NCI-H82 (cell line): ENCODE measurements at regions not wholly inside any gene's neighbourhood (a gene's known extent, or its start where the extent isn't known, plus 50 kb on each side); places are given as distances from the start of the nearest gene placed in this dataset.

Source experiments
- DNase-seq: peaks from one replicate; lab custom pipeline; 2025; lab: John Stamatoyannopoulos, UW

DNA sequence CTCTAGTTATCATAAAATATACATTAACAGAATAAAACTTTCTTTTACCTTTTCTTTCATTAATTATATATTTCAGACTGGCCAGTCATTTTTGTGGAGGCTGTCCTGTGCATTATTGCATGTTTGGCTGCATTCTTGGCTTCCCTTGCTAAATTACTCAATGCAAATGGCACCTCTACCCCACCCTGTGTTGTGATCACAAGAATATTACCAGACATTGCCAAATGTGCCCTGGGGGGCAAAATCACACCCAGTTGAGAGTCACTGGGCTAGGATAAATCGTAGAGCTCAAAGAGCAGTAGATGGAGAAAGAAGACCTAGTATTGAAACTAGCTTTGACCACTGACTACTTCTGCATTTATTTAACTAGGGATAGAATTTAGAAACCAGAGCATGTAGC lies 1257.8 kb upstream of the TENM4 start:
- DNase-seq = no peak

DNA sequence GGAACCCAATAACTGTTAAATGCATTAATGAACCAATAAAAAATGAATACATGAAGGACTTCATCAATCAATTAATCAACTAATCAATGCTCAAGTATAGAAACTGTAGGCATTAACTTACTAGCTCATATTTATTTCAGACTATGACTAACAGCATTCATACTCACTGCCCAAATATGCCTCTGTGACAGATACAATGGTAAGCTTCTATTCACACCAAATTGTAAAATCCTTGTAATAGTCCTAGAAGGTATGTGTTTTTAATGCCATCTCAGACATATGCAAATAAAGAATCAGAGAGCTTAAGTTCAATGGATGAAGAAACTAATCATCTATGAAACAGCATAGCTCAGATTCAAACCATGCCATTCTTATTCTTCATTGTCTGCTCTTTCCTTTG lies 1253.6 kb upstream of the TENM4 start:
- DNase-seq = no peak

DNA sequence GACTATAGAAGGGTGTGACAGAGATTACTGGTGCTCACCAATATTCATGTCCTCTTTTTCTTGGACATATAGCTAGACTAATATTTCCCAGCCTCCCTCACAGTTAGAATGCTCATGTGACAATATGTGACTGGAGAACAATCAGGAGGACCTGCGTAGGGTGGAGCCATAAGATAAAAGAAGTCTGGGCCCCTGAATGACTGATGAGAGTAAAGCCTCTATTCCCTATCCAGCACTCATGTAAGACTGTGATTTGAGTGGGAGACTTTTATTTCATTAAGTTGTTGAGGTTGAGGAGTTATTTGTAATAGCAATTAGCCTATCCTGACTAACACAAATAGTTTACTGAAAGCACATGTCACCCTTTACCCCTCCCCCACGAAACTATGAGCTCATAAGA lies 1247.1 kb upstream of the TENM4 start:
- no peak for DNase-seq

DNA sequence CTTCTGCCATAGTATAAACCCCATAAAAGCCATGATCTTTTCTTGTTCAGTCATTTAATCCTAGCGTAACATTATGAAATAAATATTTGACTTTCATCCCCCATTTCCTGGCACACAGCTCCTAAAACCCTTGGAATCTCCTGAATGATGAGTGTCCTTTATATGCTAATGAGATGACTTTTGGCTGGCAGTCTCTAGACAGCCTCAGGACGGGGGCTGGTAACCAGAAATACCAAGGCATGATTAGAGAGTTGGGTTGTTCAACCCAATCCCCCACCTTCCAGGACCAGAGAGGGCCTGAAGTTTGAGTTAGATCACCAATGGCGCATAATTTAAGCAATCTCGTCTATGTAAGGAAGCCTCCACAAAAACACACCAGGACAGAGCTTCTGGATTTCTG lies 1246.1 kb upstream of the TENM4 start:
- DNase-seq = no peak

DNA sequence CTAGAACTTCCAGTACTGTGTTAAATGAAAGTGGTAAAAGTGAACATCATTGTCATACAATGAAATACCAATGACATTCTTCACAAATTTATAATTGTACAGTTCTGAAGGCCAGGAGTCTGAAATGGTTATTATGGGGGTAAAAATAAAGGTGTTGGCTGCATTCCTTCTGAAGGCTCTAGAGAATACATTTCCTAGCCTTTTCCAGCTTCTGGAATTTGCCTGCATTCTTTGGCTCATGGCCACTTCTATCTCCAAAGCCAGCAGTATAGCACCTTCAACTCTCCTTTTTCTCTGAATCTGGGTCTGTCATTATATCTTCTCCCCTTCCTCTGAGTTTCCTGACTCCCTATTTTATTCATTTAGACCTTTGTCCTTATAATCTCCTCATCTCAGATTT lies 1232.7 kb upstream of the TENM4 start:
- DNase-seq = no peak

DNA sequence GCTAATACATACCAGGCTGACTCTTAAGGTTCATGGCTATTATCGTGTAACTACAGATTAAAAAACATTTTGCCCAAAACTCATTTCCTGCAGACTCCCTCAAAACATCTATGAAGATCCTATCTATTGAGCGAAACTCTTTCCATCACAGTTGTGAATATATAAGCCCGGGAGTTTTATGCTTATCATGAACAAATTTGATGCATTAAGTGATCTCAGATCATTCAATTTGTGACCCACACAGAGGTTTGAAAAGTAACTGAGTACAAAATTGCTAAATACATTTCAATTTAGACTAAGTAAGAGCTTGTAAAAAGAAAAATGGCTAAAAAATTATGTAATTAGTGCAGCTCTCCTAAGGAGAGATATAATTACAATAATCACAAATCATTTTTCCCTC lies 1228.8 kb upstream of the TENM4 start:
- no peak for DNase-seq

DNA sequence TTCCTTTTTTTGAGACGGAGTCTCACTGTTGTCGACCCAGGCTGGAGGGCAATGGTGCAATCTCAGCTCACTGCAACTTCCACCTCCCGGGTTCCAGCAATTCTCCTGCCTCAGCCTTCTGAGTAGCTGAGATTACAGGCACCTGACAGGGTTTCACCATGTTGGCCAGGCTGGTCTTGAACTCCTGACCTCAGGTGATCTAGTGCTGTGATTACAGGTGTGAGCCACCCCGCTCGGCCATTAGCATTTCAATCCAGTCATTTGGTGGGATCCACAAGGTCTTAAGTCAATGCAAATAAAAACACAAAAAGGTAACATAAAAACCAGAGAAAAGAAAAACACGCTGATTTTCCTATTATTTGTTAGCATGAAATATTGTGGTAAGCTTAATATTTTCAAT lies 1227.2 kb upstream of the TENM4 start:
- no peak for DNase-seq

DNA sequence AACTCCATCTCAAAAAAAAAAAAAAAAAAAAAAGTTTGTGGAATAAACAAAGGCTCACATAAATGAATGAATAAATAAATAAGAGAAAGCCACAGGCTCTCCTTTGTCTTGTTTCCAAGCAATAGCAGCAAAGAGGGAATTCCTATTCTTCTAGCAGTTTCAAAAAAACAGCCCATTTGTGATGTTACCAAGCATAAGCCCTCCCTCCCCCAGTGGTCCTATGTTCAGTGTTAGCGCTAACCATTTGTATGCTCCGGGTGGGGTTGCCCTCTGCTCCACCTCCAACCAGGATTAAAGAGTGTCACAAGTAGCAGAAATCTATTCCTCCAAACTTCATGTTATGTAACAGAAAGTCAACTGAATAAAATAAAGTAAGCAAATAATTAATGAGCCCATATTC lies 1215.0 kb upstream of the TENM4 start:
- no peak for DNase-seq

DNA sequence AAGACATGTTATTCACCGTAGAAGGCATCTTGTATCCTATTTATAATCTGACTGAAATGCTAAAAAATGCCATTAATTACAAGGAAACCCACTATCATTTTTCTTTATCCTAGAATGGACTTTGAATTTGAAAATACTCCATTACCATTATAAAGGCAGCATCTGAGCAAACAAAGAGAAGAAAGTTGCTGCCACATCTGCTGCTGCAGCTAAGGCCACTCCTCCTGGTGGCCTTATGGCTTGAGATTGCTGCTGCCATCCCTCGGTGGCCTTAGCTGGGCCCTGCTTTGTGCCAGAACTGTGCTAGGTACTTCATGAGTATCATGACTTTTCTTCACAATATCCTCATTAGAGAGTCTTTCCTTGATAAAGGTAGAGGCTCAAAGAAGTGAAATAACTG lies 1210.1 kb upstream of the TENM4 start:
- no peak for DNase-seq

DNA sequence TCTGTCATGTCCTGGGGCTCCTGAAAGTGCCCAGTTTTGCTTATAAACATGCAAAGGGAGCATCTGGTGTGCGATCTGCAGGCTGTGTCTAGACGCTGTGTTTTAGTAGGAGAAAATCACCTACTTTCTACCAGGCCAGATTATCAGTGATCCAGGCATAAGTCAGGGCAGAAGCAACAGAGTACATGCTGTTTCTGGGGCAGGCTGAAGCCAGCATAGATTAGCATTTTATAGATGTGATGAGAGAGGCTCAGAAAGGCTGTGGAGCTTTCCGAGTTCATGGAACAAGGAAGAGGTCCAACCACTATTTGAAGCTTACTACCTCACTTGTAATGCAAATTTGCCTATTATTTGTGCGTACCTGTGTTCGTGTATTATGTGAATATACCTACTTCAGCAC lies 1208.4 kb upstream of the TENM4 start:
- DNase-seq = no peak

DNA sequence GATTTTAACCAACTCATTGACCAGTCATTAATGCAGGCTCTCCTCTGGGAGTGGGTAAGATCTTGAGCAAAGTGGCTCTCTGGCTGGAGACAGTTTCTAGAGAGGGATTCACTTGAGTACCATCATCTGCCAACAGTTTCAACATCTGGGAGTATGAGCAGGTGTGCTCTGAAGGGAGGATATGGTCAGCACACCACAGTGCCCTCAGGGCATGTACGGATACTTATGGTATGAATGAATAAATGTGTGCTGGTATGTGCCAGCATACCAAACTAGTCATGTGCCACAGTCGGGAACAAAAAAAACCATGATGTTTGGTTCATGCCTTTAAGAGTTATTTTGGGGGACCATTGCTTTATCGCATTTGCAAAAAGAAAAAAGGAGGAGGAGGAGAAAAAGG lies 1197.5 kb upstream of the TENM4 start:
- no peak for DNase-seq

DNA sequence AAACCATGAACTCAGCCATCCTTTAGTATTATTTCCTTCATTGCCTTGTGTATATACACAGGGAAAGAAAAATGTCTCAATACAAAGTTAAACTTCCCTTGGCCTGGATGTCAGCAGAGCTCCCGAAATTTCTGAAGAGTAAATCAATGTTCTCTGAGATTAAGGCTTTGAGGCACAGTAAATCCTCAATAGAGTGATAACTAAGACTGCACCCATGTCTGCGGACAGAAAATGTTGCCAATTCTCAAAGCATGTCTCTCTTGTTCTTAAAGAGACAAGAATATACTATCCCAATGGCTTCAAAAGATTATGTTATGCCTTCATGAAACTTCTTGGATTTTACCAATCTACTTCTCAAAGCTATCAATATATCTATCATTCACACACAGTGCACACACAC lies 1196.7 kb upstream of the TENM4 start:
- DNase-seq = no peak

DNA sequence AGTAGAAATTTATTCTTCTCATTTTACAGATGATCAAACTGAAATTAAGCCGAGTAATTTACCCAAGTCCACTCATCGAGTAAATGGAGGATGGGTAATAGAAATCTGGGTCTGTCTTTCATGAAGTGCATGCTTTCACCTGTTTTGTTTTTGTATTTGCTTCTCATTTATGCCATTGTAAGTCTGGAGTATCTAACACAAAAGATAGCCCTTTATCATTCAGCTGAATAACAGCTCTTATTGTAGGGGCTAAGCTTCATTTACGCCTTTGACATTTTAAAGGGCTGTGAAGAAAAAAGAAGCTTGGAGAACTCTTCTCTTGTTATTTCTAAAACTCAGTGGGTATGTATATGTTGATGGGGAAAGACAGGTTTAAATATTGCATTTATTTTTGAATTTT lies 1196.2 kb upstream of the TENM4 start:
- no peak for DNase-seq

DNA sequence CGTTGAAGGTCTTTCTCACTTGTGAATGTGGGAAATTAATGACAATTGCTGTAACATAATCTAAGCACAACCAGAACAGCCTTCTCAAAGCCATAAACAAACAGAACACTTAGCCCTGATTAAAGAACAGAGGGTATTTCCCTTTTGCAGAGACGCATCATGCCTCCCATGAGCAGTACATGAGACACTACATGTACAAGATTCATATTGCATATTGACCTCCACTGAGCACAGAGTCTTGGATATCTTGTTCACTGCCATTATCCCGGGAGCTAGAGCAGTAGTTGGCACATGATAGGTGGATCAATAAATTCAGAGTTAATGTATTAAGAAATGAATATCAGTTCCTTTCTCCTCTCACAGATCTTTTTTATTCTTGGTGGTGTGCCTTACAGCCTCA lies 1194.3 kb upstream of the TENM4 start:
- no peak for DNase-seq

DNA sequence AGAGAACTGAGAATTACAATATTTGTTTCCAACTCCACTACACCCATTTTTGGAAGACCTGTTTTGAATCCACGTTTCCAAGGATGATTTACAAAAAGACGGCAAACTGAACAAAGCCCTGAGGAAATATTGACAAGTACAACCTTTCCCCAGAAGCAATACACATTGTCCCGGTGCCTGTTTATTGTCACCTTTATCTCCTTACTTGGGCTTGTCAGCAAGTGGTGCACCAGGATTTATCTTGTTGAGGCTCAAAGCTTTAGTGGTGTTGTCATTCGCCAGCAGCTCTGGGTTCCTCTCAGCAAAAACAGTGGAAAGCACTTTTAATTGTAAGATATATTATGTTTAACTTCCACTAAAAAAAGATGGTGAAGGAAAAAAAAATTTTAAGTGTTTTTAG lies 1191.9 kb upstream of the TENM4 start:
- no peak for DNase-seq

DNA sequence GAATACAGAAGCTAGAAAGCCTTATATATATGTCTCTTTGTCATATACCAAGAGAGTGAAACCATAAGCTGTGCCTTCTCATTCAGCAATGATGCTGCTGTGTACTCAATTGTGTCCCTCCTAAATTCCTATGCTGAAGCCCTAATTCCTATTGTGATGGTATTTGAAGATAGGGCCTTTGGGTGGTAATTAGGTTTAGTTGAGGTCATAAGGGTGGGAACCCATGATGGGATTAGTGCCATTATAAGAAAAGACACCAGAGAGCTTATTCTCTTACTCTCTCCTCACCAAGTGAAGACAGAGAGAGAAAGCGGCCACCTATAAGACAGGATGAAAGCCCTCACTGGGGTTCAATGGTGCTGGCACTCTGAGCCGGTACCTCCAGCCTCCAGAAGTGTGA lies 1191.3 kb upstream of the TENM4 start:
- no peak for DNase-seq

DNA sequence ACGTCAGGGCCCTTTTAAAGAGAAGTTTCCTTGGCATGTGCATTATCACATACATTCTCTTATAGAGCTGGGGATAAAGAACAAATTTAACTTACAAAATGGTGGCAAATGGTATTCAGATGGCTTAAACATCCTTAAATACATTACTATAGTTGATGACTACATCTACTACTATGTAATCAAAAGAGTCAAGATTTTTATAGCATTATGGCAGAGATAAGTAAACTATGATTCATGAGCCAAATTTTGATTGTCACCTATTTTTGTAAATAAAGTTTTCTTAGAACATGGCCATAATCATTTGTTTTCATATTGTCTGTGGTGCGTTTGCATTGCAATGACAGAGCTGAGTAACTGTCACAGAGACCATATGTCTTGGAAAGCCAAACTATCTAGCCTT lies 1188.6 kb upstream of the TENM4 start:
- no peak for DNase-seq

DNA sequence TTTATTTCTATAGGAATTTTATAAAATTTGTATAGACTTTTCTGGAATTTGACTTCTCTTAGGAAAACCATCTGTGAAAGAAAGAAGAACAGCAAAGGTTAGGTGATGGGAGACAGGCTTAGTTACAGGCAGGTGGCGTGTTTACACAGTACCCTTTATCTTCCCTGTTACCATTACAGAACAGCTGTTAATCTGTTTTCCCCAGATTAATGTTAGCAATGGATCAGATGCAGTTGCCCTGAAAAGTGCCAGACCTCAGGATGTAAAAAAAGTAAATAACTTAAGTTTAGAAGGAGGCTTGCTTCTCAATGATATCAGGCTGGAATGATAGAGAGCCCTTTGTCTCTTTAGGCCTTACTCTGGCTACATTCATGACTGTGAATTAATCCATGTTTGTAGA lies 1186.5 kb upstream of the TENM4 start:
- DNase-seq = peak; percentile 51

DNA sequence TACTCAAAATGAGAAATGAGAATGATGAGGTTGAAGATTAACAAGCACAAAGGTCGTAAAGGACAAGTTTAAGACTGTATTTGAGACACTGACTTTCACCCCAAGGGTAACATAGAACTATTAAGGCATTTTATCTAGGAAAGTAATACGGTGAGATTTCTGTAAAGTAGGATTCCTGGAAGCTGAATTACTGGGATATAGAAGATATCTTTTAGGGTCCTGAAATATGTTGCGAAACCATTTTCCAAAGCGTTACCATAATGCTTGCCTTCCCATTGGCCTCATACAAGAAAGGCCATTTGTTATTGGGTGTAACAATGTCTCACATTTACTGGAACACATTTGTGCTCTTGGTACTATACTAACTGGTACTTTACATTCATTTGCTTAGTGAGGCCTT lies 1185.9 kb upstream of the TENM4 start:
- DNase-seq = no peak

DNA sequence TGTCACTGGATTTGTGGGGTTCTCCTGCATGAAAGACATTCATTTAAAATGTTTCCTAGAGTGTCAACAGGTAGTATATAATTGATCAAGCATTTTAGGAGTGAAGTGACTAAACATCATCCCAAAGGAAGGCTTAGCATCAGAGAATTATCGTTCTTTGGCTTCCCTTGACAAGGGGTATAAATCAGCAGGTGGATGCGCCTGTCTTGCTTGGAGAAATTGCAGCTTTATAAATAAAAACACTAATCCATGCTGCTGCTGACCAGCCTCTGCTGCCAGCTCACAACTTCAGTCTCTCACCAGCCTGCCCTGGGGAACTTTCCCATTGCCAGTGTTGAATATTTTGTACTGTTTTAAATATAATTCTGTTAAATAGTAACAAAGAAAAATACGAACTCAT lies 1184.7 kb upstream of the TENM4 start:
- DNase-seq = no peak

DNA sequence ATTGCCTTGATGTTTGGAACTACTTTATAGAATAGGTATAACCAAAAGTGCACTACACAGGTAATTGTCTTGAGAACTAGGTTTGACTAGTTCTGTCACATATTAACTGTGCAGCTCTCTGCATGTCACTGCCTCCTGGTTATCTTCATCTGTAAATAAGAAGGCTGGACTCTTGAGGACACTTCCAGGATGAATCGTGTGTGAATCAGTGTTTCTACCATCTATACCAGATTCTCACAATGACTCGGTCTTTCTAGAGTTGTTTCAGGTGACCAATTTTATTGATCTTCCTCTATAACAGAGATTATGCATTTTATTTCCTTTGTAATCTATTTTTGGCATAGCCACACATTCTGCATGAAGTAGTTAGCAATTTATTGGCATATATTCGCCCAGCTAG lies 1181.0 kb upstream of the TENM4 start:
- no peak for DNase-seq

DNA sequence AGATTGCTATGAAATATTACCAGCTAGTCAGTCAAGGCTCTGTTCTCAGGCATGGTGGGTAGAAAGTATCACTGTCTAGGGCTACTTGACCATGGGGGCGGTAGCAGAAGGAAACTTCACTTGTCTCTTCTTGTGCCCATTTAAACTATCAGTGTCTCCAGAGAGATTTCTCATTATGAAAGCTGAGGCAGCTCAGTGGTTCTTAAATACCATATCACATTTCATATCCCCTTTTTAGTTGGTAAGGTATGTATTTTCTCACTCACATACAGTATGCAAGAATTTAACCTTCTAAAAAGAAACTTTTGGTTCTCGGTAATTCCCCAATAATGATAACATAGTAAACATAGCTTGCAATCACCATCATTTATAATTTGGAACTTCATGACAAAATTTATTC lies 1180.0 kb upstream of the TENM4 start:
- DNase-seq = no peak

DNA sequence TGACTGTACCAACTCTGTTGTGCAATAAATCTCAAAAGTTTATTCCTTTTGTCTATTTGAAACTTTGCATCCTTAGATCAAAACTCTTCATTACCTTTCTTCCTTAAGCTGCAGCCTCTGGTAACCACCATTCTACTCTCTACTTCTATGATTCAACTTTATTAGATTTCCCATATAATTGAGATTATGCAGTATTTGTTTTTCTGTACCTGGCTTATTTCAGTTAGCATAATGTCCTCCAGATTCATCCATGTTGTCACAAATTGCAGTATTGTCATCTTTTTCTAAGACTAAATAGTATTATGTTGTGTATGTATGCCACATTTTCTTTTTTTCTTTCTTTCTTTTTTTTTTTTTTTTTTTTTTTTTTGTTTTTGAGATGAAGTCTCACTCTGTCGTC lies 1176.3 kb upstream of the TENM4 start:
- no peak for DNase-seq

DNA sequence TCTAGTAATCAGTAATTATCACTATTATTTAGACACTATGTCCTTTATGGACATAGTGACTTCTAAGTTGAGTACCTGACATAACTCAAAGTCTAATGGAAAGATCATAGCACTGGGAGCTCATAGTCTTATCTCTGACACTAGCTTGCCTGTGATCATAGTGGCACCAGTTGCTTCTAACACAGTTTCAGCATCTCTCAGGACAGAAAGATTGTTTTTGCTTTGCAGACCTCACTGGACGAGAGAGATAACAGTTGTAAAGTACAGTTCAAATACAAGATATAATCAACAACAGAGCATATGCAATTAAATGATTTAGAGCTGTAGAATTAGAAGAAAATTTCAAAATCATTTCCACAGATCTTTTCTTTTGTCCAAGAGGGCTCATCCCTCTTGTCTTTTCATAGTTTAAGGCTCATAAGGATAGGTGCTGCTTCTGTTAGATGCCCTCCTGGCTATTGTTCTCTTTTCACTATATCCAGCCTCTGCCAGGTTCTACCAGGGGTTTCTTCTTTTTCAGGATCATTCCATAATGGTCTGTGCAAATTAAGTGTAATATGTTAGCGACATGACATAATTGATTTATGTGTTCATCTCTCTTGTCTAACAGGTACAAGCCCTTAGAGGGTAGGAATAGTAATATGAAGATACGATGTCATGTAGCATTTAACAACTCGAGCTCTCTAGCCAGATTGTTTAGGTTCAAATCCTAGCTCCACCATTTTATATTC lies 1175.4 kb upstream of the TENM4 start:
- no peak for DNase-seq

DNA sequence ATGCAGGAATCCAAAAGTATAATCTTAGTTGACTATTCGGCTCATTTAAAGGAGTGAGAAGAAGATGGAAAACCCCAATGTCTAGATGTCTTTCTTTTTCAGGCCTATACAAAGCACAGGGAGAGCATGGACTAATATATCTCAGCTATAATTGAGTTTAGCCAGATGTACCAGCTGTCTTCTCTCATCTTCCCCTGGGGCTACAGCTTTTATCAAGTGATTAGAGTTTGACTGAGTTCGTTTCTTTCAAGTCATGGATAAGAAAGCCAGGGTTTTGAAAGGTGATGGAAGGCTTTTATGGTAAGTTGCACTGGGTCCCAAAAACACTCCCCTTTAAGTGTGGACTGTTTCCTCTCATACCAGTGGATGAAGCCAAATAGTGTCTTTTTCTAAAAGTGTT lies 1172.8 kb upstream of the TENM4 start:
- DNase-seq = peak; percentile 47
